PC-9 (cell line): ENCODE measurements at regions not wholly inside any gene's neighbourhood (a gene's known extent, or its start where the extent isn't known, plus 50 kb on each side); places are given as distances from the start of the nearest gene placed in this dataset.

Experiments used
- BruUV-seq: library from RNA; stranded (reverse); fragments of 400-500 nt; replicated peaks from 2 replicates; lab custom pipeline; 2021; lab: Mats Ljungman, UMichigan
- CTCF ChIA-PET: fragments of 300-600 bp; sonication (Branson Sonifier 250); formaldehyde crosslinking; loops from one replicate; lab custom pipeline; 2022; ENCODE audit warnings: antibody characterized with exemption; lab: Charles Lee
- POLR2A ChIA-PET: fragments of 300-600 bp; sonication (Branson Sonifier 250); formaldehyde crosslinking; loops from one replicate; lab custom pipeline; 2022; ENCODE audit warnings: antibody characterized with exemption; ENCODE audit not compliant: unreplicated experiment; lab: Charles Lee
- DNase-seq, 2 experiments: peaks; one replicate each; pipeline versions ENCODE4 v3.0.0 to v3.0.0-alpha.2; 2015 to 2022; ENCODE audit warnings: mixed read lengths in 1 of 2
- H2AFZ ChIP-seq: fragments of 200-600 bp; sonication (generic); 2 replicates; pipeline ENCODE4 v1.8.1; 2017; ENCODE audit warnings: antibody characterized with exemption
- H3F3A ChIP-seq: fragments of 200-600 bp; sonication (generic); 2 replicates; pipeline ENCODE4 v1.8.1; 2017; ENCODE audit warnings: antibody characterized with exemption, mild to moderate bottlenecking, low read depth; ENCODE audit not compliant: insufficient read depth
- H3K27ac ChIP-seq: fragments of 200-600 bp; sonication (generic); 2 replicates; pipeline ENCODE4 v1.6.1; 2016; ENCODE audit warnings: mixed run types
- H3K27me3 ChIP-seq: fragments of 200-600 bp; sonication (generic); 2 replicates; pipeline ENCODE4 v1.6.1; 2016; ENCODE audit warnings: low read depth, mixed run types; ENCODE audit not compliant: insufficient read depth
- H3K36me3 ChIP-seq: fragments of 200-600 bp; sonication (generic); 2 replicates; pipeline ENCODE4 v1.6.1; 2016; ENCODE audit warnings: low read depth, mixed run types
- H3K4me1 ChIP-seq: fragments of 200-600 bp; sonication (generic); replicated peaks from 2 replicates; pipeline ENCODE4 v1.6.1; 2016; ENCODE audit warnings: mixed run types; ENCODE audit not compliant: insufficient read depth
- H3K4me2 ChIP-seq: fragments of 200-600 bp; sonication (generic); 2 replicates; pipeline ENCODE4 v1.6.1; 2017; ENCODE audit warnings: mixed run types
- H3K4me3 ChIP-seq: fragments of 200-600 bp; sonication (generic); 2 replicates; pipeline ENCODE4 v1.6.1; 2016; ENCODE audit warnings: mixed run types
- H3K79me2 ChIP-seq: fragments of 200-600 bp; sonication (generic); 2 replicates; pipeline ENCODE4 v1.6.1; 2017; ENCODE audit warnings: low read depth, mixed run types
- H3K9me2 ChIP-seq: fragments of 200-600 bp; sonication (generic); 2 replicates; pipeline ENCODE4 v1.8.1; 2017; ENCODE audit warnings: mild to moderate bottlenecking; ENCODE audit not compliant: insufficient read depth
- H3K9me3 ChIP-seq: fragments of 200-600 bp; sonication (generic); 2 replicates; pipeline ENCODE4 v1.8.1; 2016; ENCODE audit warnings: low read depth; ENCODE audit not compliant: insufficient read depth
- H4K20me1 ChIP-seq: fragments of 200-600 bp; sonication (generic); 2 replicates; pipeline ENCODE4 v1.8.1; 2017; ENCODE audit not compliant: insufficient read depth
- CTCF ChIP-seq: fragments of 200-600 bp; sonication (generic); conservative IDR thresholded peaks from 2 replicates; pipeline ENCODE4 v1.6.1; 2017; ENCODE audit warnings: mixed run types, antibody characterized with exemption, mild to moderate bottlenecking, moderate library complexity
- EZH2 ChIP-seq: fragments of 200-600 bp; sonication (generic); IDR thresholded peaks from 2 replicates; pipeline ENCODE4 v1.8.0; 2017; ENCODE audit warnings: antibody characterized with exemption, low read depth
- intact Hi-C: fragments of 100-400 bp; cut with micrococcal nuclease; formaldehyde crosslinking; loops from one replicate; pipeline ENCODE4 v1.10.0; 2022; ENCODE audit not compliant: unreplicated experiment

- no peaks in the 10 kb centered on the region for H3K4me1 ChIP-seq
- no peaks in the 10 kb centered on the region for H4K20me1 ChIP-seq
- no TSS peak for BruUV-seq
- POLR2A ChIA-PET = no interaction called here
- no peaks in the 10 kb centered on the region for H3F3A ChIP-seq
- no peak overlapping the region for H3K4me3 ChIP-seq
- H3K36me3 ChIP-seq = no peaks in the 10 kb centered on the region
- H3K79me2 ChIP-seq = no peaks in the 10 kb centered on the region
- H3K9me2 ChIP-seq = no peaks in the 10 kb centered on the region; the same call in 1 of the 2 replicates
- TF ChIP-seq EZH2 (no peak), CTCF (no peak)
- H3K9me3 ChIP-seq = no peaks in the 10 kb centered on the region
- H3K4me2 ChIP-seq = no peak overlapping the region
- no peak overlapping the region for H2AFZ ChIP-seq
- DNase-seq = no peak
- no peak overlapping the region for H3K27ac ChIP-seq
- H3K27me3 ChIP-seq = no peaks in the 10 kb centered on the region
- intact Hi-C loops = no loop called here
- CTCF ChIA-PET = no interaction called here
Measured at GRCh38 chr2:13104723-13105122, 388.0 kb downstream of the TRIB2 start.

- TF ChIP-seq EZH2 = no peak
- TF ChIP-seq CTCF = no peak
- Histone ChIP-seq H3K4me2 (no peak overlapping the region), H3K9me2 (no peaks in the 10 kb centered on the region; the same call in 1 of the 2 replicates), H3K27ac (no peak overlapping the region), H3K4me3 (no peak overlapping the region), H3K9me3 (no peaks in the 10 kb centered on the region), H3K79me2 (no peaks in the 10 kb centered on the region), H3K4me1 (no peaks in the 10 kb centered on the region), H2AFZ (peak overlapping the region; percentile 56; the same call in 1 of the 2 replicates), H4K20me1 (no peaks in the 10 kb centered on the region), H3F3A (no peaks in the 10 kb centered on the region), H3K27me3 (no peaks in the 10 kb centered on the region), H3K36me3 (no peaks in the 10 kb centered on the region)
- POLR2A ChIA-PET = no interaction called here
- BruUV-seq = no TSS peak
- intact Hi-C loops = no loop called here
- CTCF ChIA-PET = no interaction called here
- DNase-seq = no peak
Measured at GRCh38 chr2:13106302-13106701, 389.6 kb downstream of the TRIB2 start.

GRCh38 chr2:13109516-13109915, 392.8 kb downstream of the TRIB2 start:
- intact Hi-C loops = no loop called here
- CTCF ChIA-PET = no interaction called here
- Histone ChIP-seq H3K27me3 (no peaks in the 10 kb centered on the region), H3K79me2 (no peaks in the 10 kb centered on the region), H3K4me1 (no peaks in the 10 kb centered on the region), H3K27ac (no peak overlapping the region), H3K36me3 (no peaks in the 10 kb centered on the region), H3F3A (no peaks in the 10 kb centered on the region), H3K4me2 (no peak overlapping the region), H3K9me3 (no peaks in the 10 kb centered on the region), H4K20me1 (no peaks in the 10 kb centered on the region), H3K4me3 (no peak overlapping the region), H3K9me2 (no peaks in the 10 kb centered on the region; the same call in 1 of the 2 replicates), H2AFZ (no peak overlapping the region)
- DNase-seq = no peak
- TF ChIP-seq EZH2 (no peak), CTCF (no peak)
- no TSS peak for BruUV-seq
- POLR2A ChIA-PET = no interaction called here
